ENCODE measurements at regions not wholly inside any gene's neighbourhood (a gene's known extent, or its start where the extent isn't known, plus 50 kb on each side); places are given as distances from the start of the nearest gene placed in this dataset.

- intact Hi-C loops (cut with DNase I; ENCODE audit: low total_unique reads) (no loop called here), in situ Hi-C loops (cut with MboI; ENCODE audit: low pct_ligation_motif_present in 1 of 4, low pct_unique_long_range_greater_than_20kb in 1 of 4, low sequenced_read_pairs in 3 of 4) (no loop called here)
- TF ChIP-seq POLR2AphosphoS5 (IDR thresholded peaks at IDR 0.05) (no peak), EP300 (IDR thresholded peaks at IDR 0.05; ENCODE audit: low read depth) (no peak), POLR2A (IDR thresholded peaks at IDR 0.05) (no peak)
- TF ChIP-seq, protein P1, sequence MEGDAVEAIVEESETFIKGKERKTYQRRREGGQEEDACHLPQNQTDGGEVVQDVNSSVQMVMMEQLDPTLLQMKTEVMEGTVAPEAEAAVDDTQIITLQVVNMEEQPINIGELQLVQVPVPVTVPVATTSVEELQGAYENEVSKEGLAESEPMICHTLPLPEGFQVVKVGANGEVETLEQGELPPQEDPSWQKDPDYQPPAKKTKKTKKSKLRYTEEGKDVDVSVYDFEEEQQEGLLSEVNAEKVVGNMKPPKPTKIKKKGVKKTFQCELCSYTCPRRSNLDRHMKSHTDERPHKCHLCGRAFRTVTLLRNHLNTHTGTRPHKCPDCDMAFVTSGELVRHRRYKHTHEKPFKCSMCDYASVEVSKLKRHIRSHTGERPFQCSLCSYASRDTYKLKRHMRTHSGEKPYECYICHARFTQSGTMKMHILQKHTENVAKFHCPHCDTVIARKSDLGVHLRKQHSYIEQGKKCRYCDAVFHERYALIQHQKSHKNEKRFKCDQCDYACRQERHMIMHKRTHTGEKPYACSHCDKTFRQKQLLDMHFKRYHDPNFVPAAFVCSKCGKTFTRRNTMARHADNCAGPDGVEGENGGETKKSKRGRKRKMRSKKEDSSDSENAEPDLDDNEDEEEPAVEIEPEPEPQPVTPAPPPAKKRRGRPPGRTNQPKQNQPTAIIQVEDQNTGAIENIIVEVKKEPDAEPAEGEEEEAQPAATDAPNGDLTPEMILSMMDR (IDR thresholded peaks at IDR 0.05) = no peak
Measured at GRCh38 chr1:86233403-86233802, 76.8 kb upstream of the COL24A1 start.

DNA sequence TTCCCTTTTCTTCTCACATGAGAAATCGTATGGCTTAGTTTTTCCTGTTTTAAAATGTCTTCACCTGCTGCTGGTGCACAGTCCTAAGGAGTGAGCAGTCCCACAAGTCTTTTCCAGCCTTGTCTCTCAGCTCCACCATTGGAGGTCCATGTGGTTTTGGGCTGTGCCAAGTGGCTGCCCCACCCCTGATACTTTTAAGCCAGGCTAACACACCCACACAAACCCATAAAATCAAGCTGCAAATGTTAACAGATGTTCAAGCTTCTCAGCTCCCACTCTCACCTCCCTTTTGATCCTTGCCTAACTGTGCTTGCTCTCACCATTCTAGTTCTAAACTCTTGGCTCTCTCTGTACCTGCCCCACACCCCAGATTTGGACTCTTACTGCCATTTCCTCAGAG is 74.5 kb upstream of the COL24A1 start:
- no peak overlapping the region for H3K4me3 ChIP-seq
- DNase-seq = no peak
- 67 to 72% methylated on average over 1 of the region's 1 CpG for WGBS, 2 donors (ENCODE audit: low coverage in 1 of 2)

More at GRCh38 chr1:86233403-86233802, 76.8 kb upstream of the COL24A1 start:
- Histone ChIP-seq H3K36me3 (no peaks in the 10 kb centered on the region), H3K9me3 (no peaks in the 10 kb centered on the region), H3K27me3 (no peaks in the 10 kb centered on the region), H3K4me3 (no peak overlapping the region), H3K27ac (no peak overlapping the region), H3K4me1 (no peaks in the 10 kb centered on the region)
- DNase-seq = no peak
- WGBS, 2 donors (ENCODE audit: low coverage in 1 of 2) = 50 to 59% methylated on average over 1 of the region's 1 CpG

DNA sequence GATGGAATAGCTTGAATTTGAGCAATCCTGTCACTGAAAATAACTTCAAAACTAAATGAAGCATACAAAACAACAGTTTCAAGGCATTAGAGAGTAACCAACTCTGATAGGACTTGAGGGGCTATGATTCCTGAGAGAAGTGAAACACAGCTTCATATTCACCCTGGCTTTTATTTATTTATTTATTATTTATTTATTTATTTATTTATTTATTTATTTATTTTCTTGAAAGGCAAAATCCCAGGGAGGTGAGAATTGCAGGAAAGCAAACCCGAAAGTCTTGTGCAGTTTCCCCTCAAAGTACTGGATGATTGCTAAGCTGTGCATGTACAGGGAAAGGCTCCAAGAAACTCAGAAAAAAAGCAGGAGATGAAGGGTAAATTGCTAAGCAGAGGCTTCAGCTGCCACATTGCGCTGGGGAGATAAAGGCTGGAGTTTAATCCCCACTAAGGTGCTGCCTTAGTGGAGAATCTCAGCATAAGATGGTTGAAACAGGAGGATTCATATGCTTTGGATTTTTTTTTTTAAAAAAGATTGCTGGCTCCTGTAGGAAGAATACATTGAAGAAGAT is 72.9 kb upstream of the COL24A1 start:
- H3K9me3 ChIP-seq = no peaks in the 10 kb centered on the region
- no peak for DNase-seq
- no peaks in the 10 kb centered on the region for H3K36me3 ChIP-seq
- no peak overlapping the region for H3K4me3 ChIP-seq
- H3K27ac ChIP-seq = no peak overlapping the region
- WGBS, 2 donors (ENCODE audit: low coverage in 1 of 2) = 79 to 88% methylated on average over 2 of the region's 2 CpGs
- H3K27me3 ChIP-seq = no peaks in the 10 kb centered on the region
- no peak for TF ChIP-seq EP300 (IDR thresholded peaks at IDR 0.05; ENCODE audit: low read depth)
- TF ChIP-seq, protein P1 (IDR thresholded peaks at IDR 0.05) = no peak
- TF ChIP-seq POLR2AphosphoS5 (IDR thresholded peaks at IDR 0.05) = no peak
- no peak for TF ChIP-seq POLR2A (IDR thresholded peaks at IDR 0.05)
- no peaks in the 10 kb centered on the region for H3K4me1 ChIP-seq
- intact Hi-C loops (cut with DNase I; ENCODE audit: low total_unique reads) (no loop called here), in situ Hi-C loops (cut with MboI; ENCODE audit: low pct_ligation_motif_present in 1 of 4, low pct_unique_long_range_greater_than_20kb in 1 of 4, low sequenced_read_pairs in 3 of 4) (no loop called here)

More for the DNA sequence above, 74.5 kb upstream of the COL24A1 start:
- TF ChIP-seq POLR2A (IDR thresholded peaks at IDR 0.05) = no peak
- TF ChIP-seq, protein P1 (IDR thresholded peaks at IDR 0.05) = no peak
- no peak for TF ChIP-seq POLR2AphosphoS5 (IDR thresholded peaks at IDR 0.05)
- no peak for TF ChIP-seq EP300 (IDR thresholded peaks at IDR 0.05; ENCODE audit: low read depth)
- Histone ChIP-seq H3K27ac (no peak overlapping the region), H3K9me3 (no peaks in the 10 kb centered on the region), H3K27me3 (no peaks in the 10 kb centered on the region), H3K36me3 (no peaks in the 10 kb centered on the region), H3K4me1 (no peaks in the 10 kb centered on the region)
- in situ Hi-C loops (cut with MboI; ENCODE audit: low pct_ligation_motif_present in 1 of 4, low pct_unique_long_range_greater_than_20kb in 1 of 4, low sequenced_read_pairs in 3 of 4) (no loop called here), intact Hi-C loops (cut with DNase I; ENCODE audit: low total_unique reads) (no loop called here)

GRCh38 chr1:86228546-86228945 is 72.0 kb upstream of the COL24A1 start:
- in situ Hi-C loops (cut with MboI; ENCODE audit: low pct_ligation_motif_present in 1 of 4, low pct_unique_long_range_greater_than_20kb in 1 of 4, low sequenced_read_pairs in 3 of 4) = no loop called here
- H3K4me3 ChIP-seq = no peak overlapping the region
- intact Hi-C loops (cut with DNase I; ENCODE audit: low total_unique reads) = no loop called here
- H3K27me3 ChIP-seq = no peaks in the 10 kb centered on the region
- no peaks in the 10 kb centered on the region for H3K4me1 ChIP-seq
- H3K36me3 ChIP-seq = no peaks in the 10 kb centered on the region
- WGBS, 2 donors (ENCODE audit: low coverage in 1 of 2) = 66% methylated on average over 1 of the region's 1 CpG; no CpG with 5 or more reads in 1 of the 2 donors
- no peaks in the 10 kb centered on the region for H3K9me3 ChIP-seq
- H3K27ac ChIP-seq = no peak overlapping the region
- TF ChIP-seq EP300 (IDR thresholded peaks at IDR 0.05; ENCODE audit: low read depth) (no peak), POLR2AphosphoS5 (IDR thresholded peaks at IDR 0.05) (no peak), POLR2A (IDR thresholded peaks at IDR 0.05) (no peak)
- TF ChIP-seq, protein P1 (IDR thresholded peaks at IDR 0.05) = no peak
- no peak for DNase-seq
